HG02870 (cell line): ENCODE measurements at regions not wholly inside any gene's neighbourhood (a gene's known extent, or its start where the extent isn't known, plus 50 kb on each side); places are given as distances from the start of the nearest gene placed in this dataset.
"Not testable (repeated sequence)": the region's sequence is repeated elsewhere in the genome, so short reads cannot be mapped to it uniquely, and the experiment has no call there.

Experiments used
- ATAC-seq: cut with Tn5 transposase; IDR thresholded peaks from one replicate; pipeline ENCODE4 v1.9.1; 2021; ENCODE audit warnings: mild to moderate bottlenecking, moderate library complexity; ENCODE audit not compliant: unreplicated experiment

DNA sequence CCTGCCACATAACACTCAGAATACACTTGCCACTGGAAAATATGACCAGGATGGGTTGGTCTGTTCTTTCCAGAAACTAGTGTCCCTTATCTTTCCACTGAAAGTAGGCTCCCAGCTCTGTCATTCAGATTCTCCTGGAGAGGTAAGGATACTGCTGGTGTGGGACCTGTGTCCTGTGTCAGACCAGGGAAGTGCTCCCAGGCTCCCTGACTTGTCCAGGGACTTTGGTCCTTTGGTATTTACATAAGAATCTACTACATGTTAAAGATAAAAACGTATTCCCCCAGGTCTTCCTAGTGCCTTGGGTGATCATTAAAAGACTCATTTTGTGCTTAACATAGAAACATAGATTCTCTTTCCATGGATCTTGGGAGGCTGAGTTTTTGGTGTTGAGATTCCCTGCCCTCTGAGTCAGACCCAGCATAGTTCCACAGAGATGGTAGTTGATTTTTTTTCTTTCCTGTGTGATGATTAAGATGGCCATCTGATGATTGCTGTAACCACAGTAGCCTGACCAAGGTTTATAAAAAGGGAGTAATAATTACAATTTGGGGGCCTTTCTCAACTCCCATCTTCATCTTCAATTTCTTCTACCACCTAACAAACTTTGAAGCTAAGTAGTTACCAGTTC lies 159.8 kb upstream of the JADE1 start:
- no peak for ATAC-seq

DNA sequence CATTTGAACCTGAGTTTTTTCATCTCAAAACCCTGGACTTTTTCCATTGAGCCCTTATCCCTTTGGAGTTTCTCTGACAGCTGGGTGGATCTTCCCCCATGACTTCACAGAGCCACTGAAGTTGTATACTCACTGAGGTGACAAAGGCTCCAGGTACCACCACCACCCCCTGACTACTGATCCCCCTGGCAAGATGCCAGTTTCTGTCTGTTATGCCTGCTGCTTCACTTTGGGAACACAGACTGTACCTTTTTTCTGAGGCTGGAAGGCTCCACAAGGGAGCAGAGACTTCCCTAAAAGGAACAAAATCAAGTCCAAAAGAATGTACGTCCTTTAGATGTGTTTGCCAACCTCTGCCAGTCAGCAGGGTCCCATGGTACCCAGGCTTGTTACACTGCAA lies 160.3 kb upstream of the JADE1 start:
- no peak for ATAC-seq

DNA sequence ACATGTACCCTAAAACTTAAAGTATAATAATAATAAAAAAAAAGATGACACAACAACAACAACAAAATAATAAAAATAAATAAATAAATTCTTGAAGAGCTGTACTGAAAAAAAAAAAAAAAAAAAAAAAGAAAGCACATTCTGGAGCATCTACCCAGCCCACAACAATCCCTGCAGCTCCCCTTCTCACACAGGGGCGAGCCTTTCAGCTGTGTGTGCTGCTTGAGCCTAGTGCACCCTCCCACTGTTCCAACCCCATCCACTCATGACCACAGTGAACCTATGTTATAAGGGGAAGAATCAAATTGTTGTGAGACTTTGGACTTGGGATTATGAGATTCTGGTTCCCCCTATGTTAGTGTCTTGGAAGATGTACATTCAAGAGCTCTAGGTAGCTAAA lies 161.5 kb upstream of the JADE1 start:
- no peak for ATAC-seq

DNA sequence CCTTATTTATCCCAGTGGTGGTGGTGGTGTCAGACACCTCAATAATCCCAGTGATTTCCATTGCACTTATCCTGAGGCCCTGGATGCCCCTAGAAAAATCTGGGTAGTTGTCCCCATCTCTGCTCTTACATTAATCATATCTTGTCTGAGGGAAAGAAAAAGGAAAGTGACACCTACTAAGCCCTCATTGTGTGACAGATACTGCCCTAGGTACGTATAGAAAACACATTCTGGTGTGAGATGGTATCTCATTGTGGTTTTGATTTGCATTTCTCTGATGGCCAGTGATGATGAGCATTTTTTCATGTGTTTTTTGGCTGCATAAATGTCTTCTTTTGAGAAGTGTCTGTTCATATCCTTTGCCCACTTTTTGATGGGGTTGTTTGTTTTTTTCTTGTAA lies 162.6 kb upstream of the JADE1 start:
- ATAC-seq, result not testable (repeated sequence)

DNA sequence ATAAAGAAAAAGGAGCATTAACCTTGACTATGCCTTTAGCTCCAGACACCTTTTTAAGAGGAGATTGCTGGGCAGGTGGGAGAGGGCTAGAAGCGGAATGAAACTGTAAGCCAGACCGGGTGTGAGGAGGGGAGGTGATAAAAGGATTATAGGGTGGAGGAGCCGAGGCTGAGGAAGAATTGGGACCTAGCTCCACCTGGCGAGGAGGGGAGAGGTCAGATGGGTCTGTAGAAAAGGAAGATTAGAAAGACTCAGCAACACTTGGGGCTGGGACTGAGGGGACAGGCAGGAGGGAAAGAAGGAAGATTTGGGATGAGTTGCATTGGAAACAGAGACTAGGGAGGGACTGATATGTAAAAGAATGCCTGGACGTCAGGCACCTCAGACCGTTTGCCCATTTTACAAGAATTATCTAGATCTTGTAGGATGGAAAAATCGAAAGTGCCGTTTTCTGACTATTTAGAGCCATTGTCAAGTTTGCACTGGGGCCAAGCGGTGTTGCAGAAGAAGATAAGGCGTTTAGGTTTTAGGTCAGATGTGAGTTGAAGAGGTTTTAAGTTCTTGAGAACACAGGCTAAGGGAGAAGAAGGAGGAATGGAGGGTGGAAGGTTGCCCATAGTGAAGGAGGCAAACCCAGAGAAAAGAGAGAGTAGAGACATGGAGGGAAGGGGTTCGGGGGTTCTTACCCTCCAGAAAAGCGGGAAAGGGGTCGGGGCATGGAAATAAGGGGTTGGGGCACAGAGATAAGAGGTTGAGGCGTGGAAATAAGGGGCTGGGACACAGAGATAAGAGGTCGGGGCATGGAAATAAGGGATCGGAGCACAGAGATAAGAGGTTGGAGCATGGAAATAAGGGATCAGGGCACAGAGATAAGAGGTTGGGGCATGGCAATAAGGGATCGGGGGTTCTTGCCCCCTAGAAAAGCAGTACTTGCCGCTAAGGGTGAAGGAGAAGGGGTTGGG lies 164.5 kb upstream of the JADE1 start:
- not testable (repeated sequence) for ATAC-seq

DNA sequence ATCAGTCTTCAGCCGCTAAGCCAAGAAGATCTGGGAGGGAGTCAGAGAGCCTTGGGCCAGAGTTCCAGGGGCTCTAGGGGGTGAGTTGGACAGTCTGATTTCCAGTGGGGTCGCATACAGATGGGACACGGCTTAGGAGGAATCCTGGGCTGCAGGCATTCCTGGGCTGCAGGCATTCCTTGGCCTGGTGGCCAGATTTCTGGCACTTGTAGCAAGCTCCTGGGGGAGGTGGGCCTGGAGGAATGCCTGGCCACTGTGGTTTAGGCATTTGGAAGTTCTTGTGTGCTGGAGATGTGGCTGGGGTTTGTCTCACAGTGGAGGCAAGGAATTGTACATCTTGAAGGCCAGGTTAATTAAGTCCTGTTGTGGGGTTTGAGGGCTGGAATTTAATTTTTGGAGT lies 165.4 kb upstream of the JADE1 start:
- ATAC-seq, result not testable (repeated sequence)

DNA sequence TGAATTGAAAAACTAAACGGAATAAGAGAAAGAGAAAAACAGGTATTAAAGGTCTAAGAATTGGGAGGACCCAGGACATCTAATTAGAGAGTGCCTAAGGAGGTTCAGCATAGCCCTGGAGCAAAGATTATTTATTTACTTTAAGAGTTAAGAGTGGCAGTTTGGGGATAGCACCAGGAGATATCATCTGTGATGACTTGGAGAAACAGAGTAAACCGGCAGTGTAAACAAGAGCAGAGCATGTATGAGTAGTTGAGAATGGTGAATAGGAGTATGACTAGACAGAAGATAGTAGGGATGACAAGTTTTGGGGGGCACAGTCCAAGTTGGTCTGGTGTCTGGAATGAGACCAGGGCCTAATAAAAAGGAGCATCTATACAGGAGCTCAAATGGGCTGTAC lies 167.9 kb upstream of the JADE1 start:
- not testable (repeated sequence) for ATAC-seq

DNA sequence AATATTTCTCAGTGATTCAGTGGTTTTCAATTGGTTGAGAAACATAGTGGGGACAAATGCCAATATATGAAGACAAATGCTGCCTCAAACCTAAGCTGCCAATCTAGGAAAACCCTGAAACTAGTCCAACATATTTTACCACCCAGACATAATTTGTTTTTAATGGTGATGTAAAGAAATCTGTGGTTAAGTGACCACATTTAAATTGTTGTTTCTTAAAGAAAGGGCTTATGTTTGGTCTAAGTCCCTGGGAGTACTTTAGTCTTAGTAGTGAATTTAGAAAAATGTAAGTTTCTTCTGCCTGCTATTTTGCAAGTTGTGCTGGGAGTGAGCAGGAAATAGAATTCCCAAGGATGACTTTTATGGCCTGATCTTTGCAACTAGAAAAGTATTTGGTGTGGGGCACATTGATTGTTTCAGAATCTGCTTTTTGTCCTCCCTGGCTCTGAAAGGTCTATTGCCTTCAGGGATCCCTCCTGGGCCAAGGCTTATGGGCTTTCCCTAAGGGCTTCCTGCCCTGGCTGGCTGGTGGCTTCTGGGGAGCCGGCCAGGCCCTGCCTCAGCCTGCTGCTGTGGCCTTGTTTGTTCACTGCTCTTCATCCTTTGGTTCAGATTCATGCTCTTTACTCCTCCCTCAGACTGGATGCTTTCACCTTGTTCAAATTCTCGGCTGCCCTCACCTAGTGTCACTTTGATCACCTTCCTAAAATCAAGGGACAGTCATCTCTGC lies 169.8 kb upstream of the JADE1 start:
- no peak for ATAC-seq

DNA sequence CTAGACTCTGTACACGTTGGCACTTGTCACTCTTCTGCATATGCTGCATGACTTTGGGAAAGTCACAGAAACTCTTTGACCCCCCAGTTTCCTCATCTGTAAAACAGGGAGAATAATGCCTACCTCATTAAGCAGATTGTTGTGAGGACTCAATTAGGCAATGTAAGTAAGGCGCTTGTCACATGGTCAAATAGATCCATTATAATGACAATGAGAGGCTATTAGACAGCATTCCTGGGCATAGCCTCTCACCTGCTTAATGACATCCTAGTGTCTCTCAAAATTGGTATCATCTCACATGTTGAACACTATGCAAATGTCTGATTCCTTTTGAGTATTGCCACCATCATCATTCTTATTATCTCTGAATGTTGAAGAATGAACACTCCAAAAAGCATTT lies 172.6 kb upstream of the JADE1 start:
- ATAC-seq, result no peak

DNA sequence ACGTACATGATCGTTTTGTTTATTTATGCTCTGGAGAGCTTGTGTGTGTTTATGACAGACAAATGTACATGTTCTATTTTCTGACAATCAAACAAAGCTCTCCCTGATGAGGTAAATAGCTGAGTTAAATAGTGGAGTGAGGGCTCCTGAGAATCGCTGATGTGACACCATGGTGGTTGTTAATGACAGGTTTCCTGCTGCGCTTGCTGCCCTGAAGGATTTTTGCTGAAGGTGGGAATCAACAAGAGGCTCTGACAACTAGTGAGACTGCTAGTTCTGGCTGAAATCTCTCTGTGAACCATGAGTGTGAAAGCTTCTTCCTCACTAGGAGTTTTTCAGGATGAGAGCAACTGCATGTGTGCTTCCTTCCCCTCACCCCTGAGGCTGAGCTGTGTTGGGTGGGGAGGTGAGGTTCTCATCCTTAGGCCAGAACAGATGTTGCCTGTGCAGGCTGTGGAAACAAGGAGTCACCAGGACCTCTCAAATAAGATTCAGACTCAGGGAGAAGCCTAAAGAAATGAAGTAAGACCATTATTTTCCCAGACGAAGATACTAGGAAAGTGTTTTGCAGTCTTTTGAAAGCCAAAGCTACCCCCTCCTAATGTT lies 173.4 kb upstream of the JADE1 start:
- no peak for ATAC-seq

DNA sequence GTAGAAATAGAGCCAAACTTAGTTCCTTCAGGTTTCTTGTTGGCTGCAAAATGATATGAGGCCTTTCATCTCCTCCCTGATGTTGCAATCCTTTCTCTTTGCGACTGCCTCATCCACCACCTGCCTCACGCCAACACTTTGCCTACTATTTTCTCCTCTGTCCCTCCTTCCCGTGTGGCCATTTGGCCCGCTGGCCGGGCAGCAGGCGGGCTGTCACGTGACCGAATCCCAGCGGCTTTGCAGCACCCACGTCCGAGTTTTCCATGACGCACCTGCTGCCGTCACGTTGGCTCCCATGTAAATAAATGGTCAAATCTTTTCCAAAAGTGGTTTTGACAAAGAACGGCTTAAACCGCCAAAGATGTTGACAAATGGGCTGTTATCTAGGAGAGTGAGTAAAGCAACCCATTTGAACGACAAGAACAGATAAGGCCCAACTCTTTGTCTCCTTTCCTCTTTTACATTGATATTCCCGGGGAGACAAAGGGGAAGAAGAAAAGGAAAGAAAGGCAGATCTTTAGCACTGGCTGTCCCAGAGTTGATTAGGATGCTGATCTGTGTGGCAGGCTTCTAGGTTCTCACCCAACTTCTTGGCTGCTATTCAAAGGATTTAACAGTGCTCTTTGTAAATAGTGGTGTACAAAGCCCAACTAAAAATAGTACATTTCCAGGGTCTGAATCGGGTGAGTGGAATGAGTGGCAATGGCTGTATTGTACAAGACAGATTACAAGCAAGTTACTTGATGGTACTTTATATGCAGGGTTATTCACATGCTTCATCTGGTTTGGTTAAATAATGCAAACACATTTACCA lies 174.2 kb upstream of the JADE1 start:
- no peak for ATAC-seq

DNA sequence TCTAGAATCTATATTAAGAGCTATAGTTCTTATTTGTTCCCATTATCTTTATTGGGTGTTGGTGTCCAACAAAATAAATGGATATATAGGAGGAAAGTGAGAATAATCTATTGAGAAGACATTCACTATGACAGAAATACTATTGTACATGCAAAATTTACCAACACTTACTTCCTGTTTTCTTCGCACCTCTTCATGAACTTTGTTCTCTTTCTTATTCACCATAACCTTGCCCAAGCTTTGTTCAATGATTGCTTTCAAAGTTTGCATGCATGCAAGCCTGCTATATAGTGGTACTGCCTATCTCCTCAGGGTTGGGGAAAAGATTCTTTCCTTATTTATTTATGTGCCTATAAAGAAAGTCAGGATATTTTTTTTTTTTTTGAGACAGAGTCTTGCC lies 176.4 kb upstream of the JADE1 start:
- no peak for ATAC-seq

DNA sequence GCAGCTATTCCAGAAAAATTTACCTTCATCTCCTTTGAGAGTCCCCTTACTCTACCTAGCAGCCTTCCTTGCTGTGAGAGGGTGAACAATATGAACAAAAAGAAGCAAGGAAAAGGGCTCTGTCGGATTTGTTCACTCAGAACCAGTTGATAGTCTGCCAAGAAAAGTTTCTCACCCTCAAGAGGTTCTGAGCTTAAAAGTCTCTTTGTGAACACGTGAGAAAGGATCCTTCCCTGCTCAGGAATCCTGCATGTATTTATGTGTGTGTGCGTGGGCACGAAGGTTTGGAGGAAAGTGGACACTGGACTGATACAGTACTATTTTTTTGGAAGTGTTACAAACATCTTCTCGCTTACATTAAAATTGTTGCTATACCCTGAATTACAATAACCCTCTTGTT lies 178.6 kb upstream of the JADE1 start:
- no peak for ATAC-seq

DNA sequence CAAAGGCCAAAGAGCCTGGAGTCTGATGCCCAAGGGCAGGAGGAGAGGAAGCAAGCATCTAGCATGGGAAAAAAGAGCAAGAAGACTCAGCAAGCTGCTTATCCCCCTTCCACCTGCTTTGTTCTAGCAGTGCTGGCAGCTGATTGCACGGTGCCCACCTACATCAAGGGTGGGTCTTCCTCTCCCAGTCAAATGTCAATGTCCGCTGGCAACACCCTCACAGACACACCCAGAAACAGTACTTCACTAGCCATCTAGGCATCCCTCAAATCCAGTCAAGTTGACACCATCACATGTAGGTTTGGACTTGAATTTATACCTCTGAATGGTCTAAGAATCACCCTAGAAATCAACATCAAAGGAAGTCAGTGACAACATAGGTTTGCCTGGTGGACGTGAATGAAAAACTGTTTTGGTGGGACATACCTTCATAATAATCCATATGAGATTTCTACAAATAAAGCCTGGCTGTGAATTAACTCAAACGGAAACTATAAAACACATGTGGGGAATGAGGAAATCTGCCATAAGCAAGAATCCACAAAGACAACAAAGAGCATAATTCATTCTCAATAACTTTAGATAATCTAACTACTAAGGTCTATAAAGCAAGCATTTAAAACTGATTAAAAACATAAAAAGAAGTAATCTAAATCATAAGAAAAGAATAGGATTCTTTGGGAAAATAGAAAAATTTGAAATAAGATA lies 185.8 kb upstream of the JADE1 start:
- no peak for ATAC-seq

DNA sequence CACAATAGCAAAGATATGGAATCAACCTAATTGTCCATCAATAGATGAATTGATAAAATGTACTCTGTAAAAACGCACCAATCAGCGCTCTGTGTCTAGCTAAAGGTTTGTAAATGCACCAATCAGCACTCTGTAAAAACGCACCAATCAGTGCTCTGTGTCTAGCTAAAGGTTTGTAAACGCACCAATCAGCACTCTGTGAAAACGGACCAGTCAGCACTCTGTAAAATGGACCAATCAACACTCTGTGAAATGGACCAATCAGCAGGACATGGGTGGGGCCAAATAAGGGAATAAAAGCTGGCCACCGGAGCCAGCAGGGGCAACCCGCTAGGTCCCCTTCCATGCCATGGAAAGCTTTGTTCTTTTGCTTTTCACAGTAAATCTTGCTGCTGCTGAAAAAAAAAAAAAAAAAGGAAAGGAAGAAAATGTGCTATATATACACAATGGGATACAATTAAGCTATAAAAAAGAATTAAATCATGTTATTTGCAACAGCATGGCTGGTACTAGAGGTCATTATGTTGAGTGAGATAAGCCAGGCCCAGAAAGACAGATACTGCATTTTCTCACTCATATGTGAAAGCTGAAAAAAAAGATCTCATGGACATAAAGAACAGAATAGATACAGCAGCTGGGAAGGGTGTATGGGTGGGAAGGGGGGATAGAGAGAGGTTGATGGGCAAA lies 189.1 kb upstream of the JADE1 start:
- not testable (repeated sequence) for ATAC-seq

DNA sequence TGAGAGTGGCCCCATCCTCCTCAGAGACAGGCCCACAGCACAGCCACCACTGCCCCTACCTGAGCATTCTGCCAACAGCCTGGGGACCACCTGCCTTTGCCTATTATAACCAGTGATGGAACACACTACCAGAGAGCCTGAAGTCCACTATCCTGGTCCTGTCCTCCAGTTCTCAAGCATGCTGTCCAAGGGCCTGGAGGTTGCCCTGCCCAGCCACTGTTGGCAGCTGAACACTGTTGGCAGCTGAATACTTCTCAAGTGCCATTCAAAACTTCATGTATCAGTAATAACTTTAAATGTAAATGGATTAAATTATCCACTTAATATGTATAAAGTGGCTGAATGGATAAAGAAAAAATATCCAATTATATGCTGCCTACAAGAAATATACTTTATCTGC lies 194.3 kb upstream of the JADE1 start:
- no peak for ATAC-seq

DNA sequence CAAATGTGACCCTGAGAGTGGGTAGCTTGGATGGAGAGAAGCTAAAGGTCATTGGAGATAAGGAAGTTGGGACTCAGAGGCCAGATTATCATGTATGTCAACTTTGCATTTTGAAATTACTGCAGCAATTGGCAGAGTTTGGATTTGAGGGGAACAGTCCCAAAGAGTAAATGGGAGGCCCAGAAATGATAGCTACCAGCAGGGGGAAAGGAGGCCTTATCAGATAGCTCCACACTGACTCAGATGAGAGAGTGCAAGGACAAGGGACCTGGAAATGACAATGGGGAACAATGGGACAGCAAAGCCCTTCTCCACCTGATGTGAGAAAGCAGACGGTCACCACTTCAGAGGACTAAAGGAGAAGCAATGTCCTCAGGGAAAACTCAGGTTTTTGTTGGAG lies 201.5 kb upstream of the JADE1 start:
- no peak for ATAC-seq

DNA sequence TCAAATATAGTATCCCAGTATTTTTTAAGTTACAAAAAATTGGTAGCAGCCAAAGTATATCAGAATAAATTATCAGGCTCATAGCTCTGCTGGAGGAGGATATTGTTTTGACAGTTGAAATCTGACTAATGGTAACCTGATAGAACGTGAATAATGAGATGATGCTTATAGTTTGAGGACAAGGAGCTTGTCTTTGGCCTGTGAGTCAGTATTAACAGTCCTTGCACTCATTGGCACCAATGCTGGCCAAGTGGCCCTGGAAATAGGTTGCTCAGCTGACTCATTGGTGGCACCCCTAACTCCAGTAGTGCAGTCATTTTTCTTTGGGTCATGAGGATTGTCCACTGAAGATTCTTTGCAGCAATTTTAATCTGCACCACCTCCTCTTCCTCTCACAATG lies 203.3 kb upstream of the JADE1 start:
- no peak for ATAC-seq

DNA sequence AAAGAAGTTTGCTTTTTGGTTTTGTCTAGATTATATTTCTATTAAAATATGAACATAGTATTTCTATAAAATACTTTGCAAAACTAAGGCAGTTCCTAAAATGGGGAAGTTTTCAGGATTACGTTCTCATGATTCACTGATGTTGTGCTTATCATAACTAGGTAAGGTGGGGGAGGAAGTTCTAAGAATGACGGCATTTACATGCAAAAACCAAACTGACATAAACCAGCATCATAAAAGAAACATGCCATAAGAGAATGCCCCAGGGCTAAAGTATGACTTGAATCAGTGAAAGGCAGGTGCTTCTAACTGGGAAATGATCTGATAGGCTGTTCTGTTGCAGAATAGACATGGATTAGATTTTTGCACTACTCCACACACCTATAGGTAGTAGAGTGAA lies 204.7 kb upstream of the JADE1 start:
- no peak for ATAC-seq
